ENCODE measurements at regions not wholly inside any gene's neighbourhood (a gene's known extent, or its start where the extent isn't known, plus 50 kb on each side); places are given as distances from the start of the nearest gene placed in this dataset.

GRCh38 chr22:26732284-26732683, 74.9 kb downstream of the MIAT start:
- DNase-seq (ENCODE audit: low read depth) = no peak

DNA sequence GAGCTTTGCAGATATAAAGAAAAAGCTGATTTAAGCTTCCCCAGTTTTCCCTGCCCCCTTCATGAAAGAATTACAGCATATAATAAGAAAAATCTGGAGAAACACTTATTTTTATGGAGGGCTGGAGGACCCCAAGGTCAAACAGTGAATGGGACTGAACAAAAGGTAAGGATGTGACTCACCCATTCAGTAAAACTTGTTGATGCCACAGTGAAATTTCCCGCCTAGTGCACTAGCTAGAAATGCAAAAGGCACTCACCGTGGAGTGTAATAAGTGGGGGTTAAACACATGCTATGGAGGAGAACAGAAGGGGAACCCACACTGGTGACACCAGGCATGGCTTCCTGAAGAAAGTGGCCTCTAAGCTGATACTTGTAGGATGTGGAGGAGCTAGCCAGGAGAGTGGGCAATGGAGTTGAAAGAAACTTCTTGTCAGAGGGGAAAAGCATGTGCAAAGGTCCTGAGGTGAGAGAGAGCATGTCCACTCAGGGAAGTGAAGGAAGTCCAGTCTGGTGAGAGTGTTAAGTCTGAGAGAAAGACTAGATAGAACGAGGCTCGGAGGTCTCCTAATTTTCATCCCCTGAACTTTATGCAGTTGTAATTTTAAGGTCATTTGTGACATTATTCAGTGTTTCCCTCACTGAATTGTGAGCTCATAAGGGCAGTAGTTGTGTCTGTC, 77.1 kb downstream of the MIAT start:
- DNase-seq (ENCODE audit: low read depth) = no peak

DNA sequence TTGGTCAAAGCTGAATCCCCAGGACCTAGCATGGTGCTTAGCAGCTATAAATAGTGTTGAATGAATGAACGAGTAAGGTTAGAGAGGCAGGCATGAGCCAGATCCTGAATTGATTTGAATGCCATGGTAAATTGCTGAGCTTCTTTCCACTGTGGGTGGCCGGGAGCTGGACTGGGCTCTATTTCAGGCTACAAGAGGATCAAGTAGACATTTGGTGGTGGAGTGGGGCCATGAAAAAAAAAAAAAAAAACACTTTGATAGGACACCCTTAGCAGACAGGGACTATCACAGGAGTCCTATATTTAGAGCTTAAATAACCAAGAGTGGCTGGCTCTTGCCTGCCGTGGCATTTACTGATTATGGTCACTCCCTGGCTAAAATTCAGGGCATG, 77.6 kb downstream of the MIAT start:
- DNase-seq (ENCODE audit: low read depth) = no peak

DNA sequence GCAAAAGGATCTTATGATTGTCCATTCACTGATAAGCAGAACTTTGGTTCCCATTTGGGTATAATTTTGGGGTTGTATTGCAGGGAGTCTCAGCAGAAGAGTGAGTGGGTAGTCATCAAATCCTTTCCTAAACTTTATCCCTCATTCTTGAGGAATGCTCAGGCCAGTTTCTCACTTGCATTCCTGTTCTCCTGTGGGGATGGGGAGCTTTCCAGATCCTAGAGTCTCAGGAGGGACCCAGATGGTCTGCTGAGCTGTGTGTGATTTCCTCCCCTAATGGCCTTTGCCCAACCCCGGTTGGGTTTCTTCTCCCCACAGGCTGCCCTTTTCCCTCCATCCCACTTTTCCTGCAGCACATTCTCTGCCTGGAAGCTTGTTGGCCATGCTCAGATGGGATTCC, 79.9 kb downstream of the MIAT start:
- DNase-seq (ENCODE audit: low read depth) = no peak

GRCh38 chr22:26740253-26740652, 82.9 kb downstream of the MIAT start:
- DNase-seq (ENCODE audit: low read depth) = no peak

DNA sequence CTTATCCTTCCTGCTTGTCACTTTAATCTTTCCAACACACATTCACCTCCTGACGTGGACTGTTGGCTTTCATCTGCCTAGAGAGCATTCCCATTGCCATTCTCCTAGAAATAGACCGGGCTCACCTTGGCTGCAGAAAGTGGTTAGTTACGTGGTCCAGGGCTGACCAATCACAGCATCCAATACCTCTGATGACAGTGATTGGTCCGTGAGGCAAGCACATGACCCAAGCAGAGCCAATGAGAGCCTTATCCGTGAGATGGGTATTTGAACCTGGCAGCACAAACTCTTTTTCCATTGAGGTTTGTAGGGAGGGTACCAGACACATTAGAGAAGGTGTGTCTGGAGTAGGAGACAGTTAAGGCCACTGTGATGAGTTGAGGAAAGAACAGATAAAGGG, 85.8 kb downstream of the MIAT start:
- no peak for DNase-seq (ENCODE audit: low read depth)

DNA sequence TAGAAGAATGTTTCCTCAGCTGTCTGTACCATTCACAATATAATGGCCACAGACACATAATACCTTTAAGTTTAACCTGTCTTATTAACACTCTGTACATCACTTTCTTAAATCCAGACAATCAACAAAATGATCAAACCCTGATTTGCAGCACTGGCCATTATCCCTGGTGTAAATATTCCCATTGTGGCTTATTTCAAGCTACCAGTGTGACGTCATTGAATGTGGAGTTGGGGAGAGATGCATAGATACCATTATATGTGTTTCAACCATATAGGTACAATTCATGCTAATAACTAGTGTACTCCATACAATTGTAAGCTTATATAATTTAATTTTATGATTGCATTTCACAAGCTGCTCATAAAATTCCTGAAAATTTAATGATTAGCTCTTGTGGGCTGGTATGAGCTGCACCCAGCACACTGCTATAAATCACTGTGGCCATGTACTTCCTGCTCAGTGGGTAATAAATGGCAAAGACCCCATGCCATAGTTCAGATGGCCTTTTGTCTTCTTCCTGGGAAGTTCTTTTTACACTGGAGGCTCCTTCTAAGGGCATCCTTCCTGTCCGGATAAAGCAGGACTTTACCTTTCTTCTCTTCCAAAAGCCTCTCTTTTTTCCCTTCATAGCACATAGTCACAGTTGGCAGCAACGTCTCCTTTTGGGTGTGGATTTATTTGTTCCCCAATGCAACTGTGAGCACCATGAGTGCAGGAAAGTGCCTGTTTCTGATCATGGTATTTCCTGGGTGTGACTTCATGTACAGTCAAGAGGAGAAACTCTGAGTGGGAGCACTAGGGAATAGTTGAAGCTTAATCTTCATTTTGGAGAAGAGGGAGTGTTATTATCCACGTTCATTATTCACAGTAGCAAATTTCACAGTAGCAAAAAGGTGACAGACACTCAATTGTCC, 87.8 kb downstream of the MIAT start:
- DNase-seq (ENCODE audit: low read depth) = no peak

DNA sequence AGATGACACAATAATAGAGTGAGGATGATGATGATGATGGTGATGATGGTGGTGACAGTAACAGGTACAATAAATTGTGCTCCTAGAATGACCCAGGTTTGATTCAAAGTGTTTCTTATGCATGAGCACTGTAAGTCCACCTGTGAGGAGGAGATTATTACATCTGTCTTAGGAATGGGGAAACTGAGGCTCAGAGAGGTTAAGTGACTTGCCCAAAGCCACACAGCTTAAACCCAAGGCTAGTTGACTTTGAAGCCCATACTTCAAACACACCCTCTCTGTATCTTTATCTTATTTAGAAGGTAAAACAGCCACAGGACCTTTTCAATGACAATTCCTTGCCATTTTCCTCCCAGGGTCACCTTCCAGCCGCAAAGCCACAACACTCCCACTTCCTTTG, 88.9 kb downstream of the MIAT start:
- DNase-seq (ENCODE audit: low read depth) = no peak

DNA sequence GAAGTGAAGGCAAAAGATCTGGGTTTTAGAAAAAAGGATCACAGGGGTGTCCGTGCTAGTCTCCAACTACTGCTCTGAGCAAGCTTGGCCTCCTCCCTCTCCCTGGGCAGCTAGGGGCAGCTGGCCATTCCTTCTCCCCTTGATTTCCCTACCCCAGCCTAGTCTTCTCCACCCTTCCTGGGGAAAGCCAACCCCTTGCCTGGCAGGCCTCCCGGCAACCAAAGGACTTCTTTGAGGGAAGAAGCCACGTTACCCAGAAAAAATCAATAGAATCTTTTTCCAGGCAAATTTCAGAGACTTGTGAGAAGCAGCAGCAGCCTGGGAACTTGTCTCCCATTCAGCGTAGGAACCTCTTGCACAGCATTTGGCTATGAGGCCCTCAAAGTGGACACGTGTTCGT, 91.5 kb downstream of the MIAT start:
- no peak for DNase-seq (ENCODE audit: low read depth)

GRCh38 chr22:26751217-26751616, 93.8 kb downstream of the MIAT start:
- no peak for DNase-seq (ENCODE audit: low read depth)

- DNase-seq (ENCODE audit: low read depth) = no peak
These were observed 95.9 kb downstream of the MIAT start for GRCh38 chr22:26753125-26753862.

GRCh38 chr22:26756675-26757293, 99.4 kb downstream of the MIAT start:
- DNase-seq (ENCODE audit: low read depth) = no peak

DNA sequence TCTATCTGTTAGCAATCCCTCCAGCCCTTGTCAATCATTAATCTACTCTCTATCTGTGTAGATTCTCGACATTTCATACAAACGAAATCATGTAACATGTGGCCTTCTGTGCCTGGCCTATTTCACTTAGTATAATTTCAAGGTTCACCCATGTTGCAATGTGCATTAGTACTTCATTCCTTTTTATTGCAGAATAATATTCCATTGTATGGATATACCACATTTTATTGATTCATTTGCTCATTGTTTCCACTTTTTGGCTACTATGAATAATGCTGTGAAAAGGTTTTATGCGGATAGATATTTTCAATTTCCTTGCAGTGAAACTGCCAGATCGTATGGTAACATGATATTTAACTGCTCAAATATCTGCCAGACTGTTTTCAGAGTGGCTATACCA, 100.1 kb downstream of the MIAT start:
- no peak for DNase-seq (ENCODE audit: low read depth)

DNA sequence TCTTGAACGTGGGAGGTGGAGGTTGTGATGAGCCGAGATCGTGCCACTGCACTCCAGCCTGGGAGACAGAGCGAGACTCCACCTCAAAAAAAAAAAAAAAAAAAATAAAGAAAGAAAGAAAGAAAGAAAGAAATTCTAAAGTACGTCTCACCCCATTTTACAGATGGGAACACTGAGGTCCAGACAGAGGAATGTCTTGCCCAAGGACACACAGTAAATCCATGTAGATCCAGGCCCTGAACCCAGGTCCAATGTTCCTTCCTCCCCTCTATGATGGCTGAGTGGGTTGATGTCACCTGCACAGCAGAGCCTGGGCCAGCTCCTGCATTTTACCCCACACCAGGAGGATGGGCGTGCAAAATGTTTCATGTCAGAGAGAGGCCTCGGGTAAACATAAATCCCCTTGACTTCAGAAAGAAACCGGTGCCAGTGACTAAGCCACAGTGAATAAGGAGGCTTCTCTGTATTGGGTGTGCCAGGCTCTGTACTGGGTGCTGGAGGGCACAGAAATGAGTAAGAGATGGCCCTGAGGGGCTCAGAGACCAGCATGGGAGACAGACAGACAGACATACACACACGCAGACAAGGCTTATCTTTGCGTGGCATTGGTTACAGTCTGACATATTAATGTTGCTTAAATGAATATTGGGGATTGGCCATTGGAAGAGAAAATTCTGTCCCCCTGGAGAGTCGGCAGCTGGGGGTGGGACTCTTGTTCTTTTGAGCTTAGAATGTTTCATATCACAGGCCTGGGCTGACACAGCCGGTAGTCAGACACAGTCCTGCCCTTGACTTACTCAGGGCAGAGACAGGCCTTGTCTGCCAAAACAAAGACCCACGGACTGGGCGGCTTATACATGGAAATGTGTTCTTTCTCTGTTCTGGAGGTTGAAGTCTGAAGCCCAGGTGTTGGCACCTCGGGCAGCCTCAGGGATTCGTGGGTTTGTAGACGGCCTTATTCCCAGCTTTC, 105.4 kb downstream of the MIAT start:
- no peak for DNase-seq (ENCODE audit: low read depth)

DNA sequence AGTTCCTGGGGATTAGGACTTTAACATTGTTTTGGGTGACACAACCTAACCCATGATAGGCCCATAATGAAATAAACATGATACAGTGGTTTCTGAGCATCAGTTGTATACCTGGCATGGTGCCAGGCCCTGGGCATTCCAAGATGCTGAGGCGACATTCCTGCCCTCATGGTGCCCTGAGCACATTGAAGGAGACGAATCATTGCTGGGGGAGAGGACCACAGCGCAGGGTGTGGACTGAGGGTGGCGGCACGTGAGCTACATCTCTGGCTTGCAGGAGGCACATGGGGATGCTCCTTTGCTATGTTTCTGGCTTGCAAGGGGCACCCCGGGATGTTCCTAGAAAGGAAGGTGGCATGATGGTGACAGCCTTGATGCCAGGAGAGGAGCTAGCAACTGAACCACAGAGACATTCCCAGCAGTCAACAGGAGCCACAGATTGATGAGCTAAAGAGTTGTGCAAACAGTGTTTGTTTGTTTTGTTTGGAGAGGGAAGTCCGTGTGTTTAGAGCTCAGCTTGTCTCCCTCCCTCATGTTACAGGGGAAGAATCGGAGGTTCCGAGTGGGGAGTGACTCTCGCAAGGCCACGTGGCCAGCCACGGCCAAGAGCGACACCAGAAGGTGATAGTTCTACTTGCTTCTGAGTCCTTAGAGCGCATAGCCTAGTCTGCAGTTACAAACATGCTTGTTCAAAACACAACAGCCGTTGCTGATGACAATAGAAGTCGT, 106.4 kb downstream of the MIAT start:
- peak; percentile 28 for DNase-seq (ENCODE audit: low read depth)

DNA sequence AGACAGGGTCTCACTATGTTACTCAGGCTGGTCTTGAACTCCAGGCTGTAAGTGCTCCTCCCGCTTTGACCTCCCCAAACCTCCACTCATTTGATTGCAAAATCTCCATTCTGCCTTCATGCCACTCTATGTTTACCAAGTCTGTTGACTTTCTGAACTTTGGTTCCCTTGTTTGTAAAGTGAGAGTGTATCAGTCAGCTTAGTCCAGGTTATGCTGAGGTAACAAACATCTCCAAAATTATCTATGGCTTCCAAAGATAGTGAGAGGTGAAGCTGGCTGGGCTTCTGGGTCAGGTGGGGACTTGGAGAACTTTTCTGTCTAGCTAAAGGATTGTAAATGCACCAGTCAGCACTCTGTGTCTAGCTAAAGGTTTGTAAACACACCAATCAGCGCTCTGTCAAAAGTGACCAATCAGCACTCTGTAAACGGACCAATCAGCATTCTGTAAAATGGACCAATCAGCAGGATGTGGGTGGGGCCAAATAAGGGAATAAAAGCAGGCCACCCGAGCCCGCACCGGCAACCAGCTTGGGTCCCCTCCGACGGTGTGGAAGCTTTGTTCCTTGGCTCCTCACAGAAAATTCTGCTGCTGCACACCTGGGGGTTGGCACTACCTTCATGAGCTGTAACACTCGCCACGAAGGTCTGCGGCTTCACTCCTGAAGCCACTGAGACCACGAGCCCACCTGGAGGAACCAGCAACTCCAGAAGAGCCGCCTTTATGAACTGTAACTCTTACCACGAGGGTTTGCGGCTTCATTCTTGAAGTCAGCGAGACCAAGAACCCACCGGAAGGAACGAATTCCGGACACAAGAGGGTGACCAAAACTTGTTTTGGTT, 109.3 kb downstream of the MIAT start:
- DNase-seq (ENCODE audit: low read depth) = no peak

- no peak for DNase-seq (ENCODE audit: low read depth)
These were observed 110.2 kb downstream of the MIAT start for GRCh38 chr22:26767351-26768155.

- no peak for DNase-seq (ENCODE audit: low read depth)
These were observed 110.7 kb downstream of the MIAT start for GRCh38 chr22:26768156-26768515.

- DNase-seq (ENCODE audit: low read depth) = no peak
These were observed 111.6 kb downstream of the MIAT start for GRCh38 chr22:26768952-26769351.

Measured in forelimb muscle (tissue), 1 donor.